Activated CD4-positive, alpha-beta memory T cell treated with anti-CD3 and anti-CD28 coated beads for 36 hours (primary cell): ENCODE measurements at regions not wholly inside any gene's neighbourhood (a gene's known extent, or its start where the extent isn't known, plus 50 kb on each side); places are given as distances from the start of the nearest gene placed in this dataset.

Experiments used
- CTCF ChIA-PET: fragments of 350-600 bp; sonication (Branson Sonifier 250); formaldehyde crosslinking; loops from one replicate; lab custom pipeline; 2021; ENCODE audit warnings: antibody characterized with exemption, inconsistent platforms; lab: Charles Lee
- POLR2A ChIA-PET: fragments of 350-600 bp; sonication (Branson Sonifier 250); formaldehyde crosslinking; loops from one replicate; lab custom pipeline; 2021; ENCODE audit warnings: antibody characterized with exemption; lab: Charles Lee
- DNase-seq: peaks from one replicate; pipeline ENCODE4 v3.0.0-alpha.2; 2020
- H3K27ac Mint-ChIP-seq: one replicate; pipeline ENCODE4 v1.8.0; 2021; ENCODE audit warnings: mixed read lengths
- H3K27me3 Mint-ChIP-seq: one replicate; pipeline ENCODE4 v1.8.0; 2021; ENCODE audit warnings: mixed read lengths
- H3K36me3 Mint-ChIP-seq: one replicate; pipeline ENCODE4 v1.8.0; 2021; ENCODE audit warnings: mixed read lengths
- H3K4me1 Mint-ChIP-seq: one replicate; pipeline ENCODE4 v1.8.0; 2021; ENCODE audit warnings: low read depth, mixed read lengths
- H3K4me3 Mint-ChIP-seq: one replicate; pipeline ENCODE4 v1.8.0; 2021; ENCODE audit warnings: mild to moderate bottlenecking, mixed read lengths
- H3K9me3 Mint-ChIP-seq: one replicate; pipeline ENCODE4 v1.8.0; 2021; ENCODE audit warnings: mixed read lengths
- intact Hi-C: fragments of 100-400 bp; cut with micrococcal nuclease; formaldehyde crosslinking; loops from one replicate; pipeline ENCODE4 v1.15.1; 2023

DNA sequence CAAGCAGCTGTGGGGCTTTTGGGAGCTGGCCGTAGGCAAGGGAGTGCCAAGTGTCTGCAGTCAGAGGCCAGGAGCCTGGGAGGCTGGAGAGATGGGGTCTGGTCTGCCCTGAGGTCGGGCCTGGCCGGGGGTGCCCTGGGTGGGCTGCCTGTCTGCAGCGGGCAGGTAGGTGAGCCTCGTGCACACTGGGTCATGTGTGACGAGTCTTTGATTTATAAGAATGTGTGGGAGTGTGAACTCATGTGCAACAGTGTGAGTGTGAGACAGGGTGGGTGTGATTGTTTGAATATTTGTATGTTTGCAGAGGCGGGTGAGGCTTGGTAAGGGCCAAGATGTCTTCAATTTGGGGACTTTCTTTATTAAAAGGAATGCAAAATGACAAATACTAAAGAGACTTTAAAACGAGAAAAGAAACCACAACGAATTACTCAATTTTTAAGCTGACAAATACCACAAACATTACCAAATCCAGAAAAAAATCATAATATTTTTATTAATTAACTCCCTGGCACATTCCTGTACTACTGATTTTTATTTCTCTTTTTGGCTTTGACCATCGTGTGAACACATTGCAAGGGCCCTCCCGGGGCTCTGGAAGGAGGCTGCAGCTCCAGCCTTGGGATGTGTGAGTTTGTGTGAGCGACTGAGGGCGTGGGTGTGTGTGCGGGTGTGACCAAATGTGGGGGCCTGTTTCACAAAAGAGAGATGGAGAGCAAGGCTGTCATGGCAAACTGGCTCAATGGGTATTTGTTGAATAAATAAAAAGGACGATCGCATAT, 110.3 kb upstream of the WNT4 start:
- no peaks in the 10 kb centered on the region for H3K9me3 Mint-ChIP-seq
- H3K27me3 Mint-ChIP-seq = peaks cover 13% of the 10 kb centered on the region
- DNase-seq = no peak
- no peak overlapping the region for H3K4me3 Mint-ChIP-seq
- no peak overlapping the region for H3K27ac Mint-ChIP-seq
- ChIA-PET CTCF (no interaction called here), POLR2A (no interaction called here)
- no peaks in the 10 kb centered on the region for H3K4me1 Mint-ChIP-seq
- H3K36me3 Mint-ChIP-seq = no peaks in the 10 kb centered on the region
- intact Hi-C loops = no loop called here

DNA sequence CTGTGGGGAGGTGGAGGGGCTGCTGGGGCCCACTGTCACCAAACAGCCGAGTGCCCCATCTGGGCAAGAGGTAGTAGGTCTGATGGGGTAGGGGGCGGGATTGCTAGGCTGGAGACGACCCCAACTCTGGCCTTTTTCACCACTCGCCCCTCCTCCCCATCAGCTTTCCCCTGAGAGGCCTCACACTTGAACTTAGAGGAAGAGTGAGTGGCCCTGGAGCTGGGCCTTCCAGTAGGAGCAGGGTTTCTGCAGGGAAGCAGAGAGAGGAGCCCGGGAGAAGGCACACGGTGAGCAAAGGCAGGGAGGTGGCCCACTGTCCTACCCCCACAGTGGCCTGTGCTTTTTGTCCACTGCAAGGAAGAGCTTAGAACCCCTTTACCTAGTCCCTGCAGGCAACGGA, 111.9 kb upstream of the WNT4 start:
- no peaks in the 10 kb centered on the region for H3K9me3 Mint-ChIP-seq
- intact Hi-C loops = no loop called here
- ChIA-PET CTCF (no interaction called here), POLR2A (no interaction called here)
- H3K4me1 Mint-ChIP-seq = no peaks in the 10 kb centered on the region
- no peak overlapping the region for H3K27ac Mint-ChIP-seq
- peaks cover 11% of the 10 kb centered on the region for H3K27me3 Mint-ChIP-seq
- no peaks in the 10 kb centered on the region for H3K36me3 Mint-ChIP-seq
- H3K4me3 Mint-ChIP-seq = no peak overlapping the region
- no peak for DNase-seq

DNA sequence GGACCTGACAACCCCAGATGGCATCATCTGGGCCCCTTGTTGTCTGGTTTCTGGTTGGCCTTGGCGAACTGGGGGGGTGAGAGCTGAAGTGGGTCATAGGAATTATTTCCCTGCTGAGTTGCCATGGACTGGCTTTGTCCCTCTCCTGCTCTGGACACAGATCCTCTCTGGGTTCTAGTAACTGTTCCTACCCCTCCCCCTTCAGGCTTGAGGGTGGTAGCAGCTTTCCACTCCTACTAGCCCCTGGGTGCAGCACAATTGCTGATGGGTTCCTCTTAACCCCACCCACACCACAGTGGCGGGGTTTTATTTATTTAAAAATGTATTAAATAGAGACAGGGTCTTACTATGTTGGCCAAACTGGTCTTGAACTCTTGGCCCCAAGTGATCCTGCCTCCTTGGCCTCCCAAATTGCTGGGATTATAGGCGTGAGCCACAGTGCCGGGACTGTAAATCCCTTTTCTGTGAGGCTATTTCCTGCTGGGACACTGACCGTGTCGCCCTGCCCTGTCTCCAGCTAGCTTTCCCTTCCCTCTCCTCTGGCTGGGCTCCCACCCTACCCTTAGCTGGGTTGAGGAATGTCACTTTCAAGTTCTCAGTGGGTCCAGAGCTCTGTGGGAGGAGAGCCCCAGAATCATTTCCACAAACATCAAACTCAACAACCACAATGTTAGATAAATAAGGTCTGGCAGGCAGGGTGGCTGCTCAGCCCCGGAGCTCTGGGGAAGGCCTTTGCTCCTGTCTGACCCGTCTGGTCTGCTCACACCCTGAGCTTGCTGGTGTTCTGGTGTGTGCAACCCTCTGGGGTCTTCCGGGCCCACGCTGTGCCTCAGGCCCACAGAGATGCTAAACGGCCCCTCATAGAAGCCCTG, 112.7 kb upstream of the WNT4 start:
- H3K27me3 Mint-ChIP-seq = peaks cover 7% of the 10 kb centered on the region
- H3K27ac Mint-ChIP-seq = no peak overlapping the region
- H3K4me1 Mint-ChIP-seq = no peaks in the 10 kb centered on the region
- no peak for DNase-seq
- no peaks in the 10 kb centered on the region for H3K9me3 Mint-ChIP-seq
- ChIA-PET POLR2A (no interaction called here), CTCF (no interaction called here)
- intact Hi-C loops = no loop called here
- no peaks in the 10 kb centered on the region for H3K36me3 Mint-ChIP-seq
- H3K4me3 Mint-ChIP-seq = no peak overlapping the region

DNA sequence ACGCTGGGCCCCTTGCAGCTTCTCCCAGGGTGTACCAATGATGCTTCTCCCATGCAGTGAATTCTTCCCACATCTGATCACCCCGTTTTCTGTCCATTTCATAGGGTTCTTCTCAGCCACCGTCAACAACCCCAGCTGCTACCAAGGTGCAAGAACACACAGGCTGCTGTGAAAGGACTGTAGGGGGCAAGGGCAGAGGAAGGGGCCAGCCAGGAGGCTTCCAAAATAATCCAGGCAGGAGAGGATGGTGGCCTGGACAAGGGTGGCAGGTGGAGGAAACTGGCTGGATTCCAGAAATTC, 113.3 kb upstream of the WNT4 start:
- Mint-ChIP-seq H3K4me1 (no peaks in the 10 kb centered on the region), H3K27me3 (peaks cover 10% of the 10 kb centered on the region), H3K36me3 (no peaks in the 10 kb centered on the region), H3K9me3 (no peaks in the 10 kb centered on the region), H3K4me3 (no peak overlapping the region), H3K27ac (no peak overlapping the region)
- no peak for DNase-seq
- intact Hi-C loops = no loop called here
- CTCF ChIA-PET = no interaction called here
- POLR2A ChIA-PET = no interaction called here

DNA sequence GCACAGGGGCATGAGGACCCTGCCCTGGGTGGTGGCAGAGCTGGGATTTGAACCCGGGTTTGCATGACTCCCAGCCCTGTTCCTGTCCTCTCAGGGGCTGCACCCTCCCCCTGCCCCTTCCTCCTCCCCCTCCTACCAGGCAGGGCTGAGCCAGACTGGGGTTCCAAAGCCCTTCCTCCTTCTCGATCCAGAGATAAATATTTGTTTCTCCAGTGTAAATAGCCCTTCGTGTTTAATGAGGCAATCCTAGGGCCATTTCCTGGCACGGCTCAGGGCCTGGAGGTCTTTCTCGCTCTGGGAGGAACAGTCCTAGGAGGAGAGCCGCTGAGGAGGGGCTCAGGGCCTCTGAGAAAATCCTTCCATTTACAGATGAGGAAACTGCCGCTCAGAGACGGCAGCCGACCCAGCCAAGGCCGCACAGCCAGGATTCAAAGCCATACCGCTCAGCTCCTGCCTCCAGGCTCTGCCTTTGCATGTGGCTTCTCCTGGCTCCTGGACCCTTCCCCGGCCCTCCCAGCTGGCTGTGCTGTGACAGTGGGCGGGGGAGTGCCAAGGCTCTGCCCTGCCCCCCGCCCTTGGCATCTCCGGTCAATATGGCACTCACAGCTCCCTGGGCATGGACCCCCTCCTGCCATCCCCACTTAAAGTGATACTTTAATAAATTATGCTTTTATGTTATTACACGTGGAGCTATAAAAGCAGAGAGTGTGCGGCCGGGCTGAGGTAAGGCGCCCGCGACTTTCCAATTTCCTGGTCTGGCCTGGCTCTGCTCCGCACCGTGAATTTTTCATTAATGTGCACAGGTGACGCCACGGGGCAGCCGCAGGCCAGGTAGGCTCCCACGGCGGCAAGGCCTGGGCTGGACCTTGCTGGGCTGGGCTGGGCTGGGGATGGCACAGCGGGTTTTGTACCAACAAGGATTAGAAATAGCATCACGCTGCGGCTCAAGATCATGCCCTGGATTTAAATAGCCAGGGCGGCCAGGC, 114.7 kb upstream of the WNT4 start:
- no peak overlapping the region for H3K4me3 Mint-ChIP-seq
- ChIA-PET POLR2A (no interaction called here), CTCF (interaction anchor here (0.9 kb wide), 1 partner anchor 21 kb away, joined by 3 read pairs; no protein-coding TSS in a partner anchor)
- no peaks in the 10 kb centered on the region for H3K9me3 Mint-ChIP-seq
- no peak overlapping the region for H3K27ac Mint-ChIP-seq
- DNase-seq = no peak
- intact Hi-C loops = no loop called here
- H3K36me3 Mint-ChIP-seq = no peaks in the 10 kb centered on the region
- no peaks in the 10 kb centered on the region for H3K4me1 Mint-ChIP-seq
- H3K27me3 Mint-ChIP-seq = peaks cover 6% of the 10 kb centered on the region

DNA sequence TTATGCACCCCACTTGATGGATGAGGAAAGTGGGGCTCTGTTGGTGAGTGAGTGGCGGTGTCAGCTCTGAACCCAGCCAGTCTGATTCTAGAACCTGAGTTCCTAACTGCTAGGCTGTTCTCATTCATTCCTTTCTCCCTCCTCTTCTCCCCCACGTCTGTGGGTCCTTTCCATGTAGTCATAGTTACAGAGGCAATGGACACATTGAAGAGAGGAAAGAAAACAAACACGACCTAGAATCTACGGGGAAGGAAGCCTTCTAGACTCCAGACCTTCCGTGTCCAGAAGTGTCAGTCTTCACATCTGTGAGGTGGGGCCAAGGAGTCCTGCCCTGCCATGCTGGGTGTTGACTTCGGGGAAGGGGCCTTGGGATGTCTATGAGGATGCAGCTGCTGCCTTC, 115.8 kb upstream of the WNT4 start:
- Mint-ChIP-seq H3K36me3 (no peaks in the 10 kb centered on the region), H3K9me3 (no peaks in the 10 kb centered on the region), H3K27ac (no peak overlapping the region), H3K27me3 (peaks cover 6% of the 10 kb centered on the region), H3K4me1 (no peaks in the 10 kb centered on the region), H3K4me3 (no peak overlapping the region)
- no peak for DNase-seq
- POLR2A ChIA-PET = no interaction called here
- intact Hi-C loops = no loop called here
- CTCF ChIA-PET = no interaction called here

DNA sequence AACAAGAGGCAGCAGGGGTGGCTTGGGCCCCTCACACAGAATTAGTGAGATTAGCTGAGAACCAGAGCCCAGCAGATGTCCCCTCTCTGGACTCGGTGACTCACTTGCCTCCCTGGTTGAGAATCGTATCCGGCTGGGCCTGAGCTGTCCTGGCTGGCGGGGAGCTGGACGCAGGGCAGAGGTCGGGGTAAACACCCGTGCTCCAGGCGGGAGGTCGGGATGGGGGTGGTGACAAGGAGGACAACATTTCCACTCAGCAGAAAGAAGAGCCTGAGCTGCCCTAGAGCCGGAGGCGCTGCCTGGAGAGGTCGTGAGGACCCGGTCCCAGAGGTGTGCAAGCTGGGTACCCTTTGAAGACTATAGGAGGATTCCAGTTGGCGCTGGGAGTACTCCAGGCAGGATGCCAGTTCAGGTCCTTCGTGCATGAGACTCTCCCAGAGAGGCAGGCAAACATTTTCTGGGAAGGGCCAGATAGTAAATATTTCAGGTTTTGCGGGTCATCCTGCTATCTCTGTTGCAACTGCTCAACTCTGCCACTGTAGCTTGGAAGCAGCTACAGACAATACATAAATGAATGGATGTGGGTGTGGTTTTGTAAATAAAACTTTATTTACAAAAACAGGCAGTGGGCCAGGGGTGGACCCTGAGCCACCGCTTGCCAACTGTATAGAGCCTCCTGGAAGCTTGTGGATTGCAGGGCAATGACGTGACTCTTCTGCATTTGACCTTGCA, 116.8 kb upstream of the WNT4 start:
- no peak overlapping the region for H3K4me3 Mint-ChIP-seq
- H3K36me3 Mint-ChIP-seq = no peaks in the 10 kb centered on the region
- no peak overlapping the region for H3K27ac Mint-ChIP-seq
- no peaks in the 10 kb centered on the region for H3K4me1 Mint-ChIP-seq
- intact Hi-C loops = no loop called here
- no peaks in the 10 kb centered on the region for H3K9me3 Mint-ChIP-seq
- POLR2A ChIA-PET = no interaction called here
- DNase-seq = no peak
- CTCF ChIA-PET = no interaction called here
- peaks cover 6% of the 10 kb centered on the region for H3K27me3 Mint-ChIP-seq

DNA sequence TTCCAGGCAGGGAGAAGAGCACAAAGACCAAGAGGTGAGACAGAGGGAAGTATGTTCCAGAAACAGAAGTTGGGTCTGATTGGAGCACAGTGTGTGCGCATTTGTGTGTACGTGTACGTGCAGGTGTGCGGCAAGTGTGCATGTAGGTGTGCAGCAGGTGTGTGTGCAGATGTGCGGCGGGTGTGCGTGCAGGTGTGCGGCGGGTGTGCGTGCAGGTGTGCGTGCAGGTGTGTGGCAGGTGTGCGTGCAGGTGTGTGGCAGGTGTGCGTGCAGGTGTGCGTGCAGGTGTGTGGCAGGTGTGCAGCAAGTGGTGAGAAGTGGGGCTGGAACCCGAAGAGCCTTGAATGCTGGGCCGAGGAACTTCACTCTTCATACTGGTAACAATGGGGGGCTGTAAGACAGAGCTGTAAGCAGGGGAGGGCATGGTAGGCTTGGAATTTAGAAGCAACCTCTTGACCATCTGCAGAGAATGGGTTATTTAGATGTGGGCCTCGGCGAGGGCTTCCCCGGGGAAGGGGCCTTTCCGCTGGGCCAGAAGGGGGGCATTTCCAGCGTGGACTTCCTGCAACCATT, 118.0 kb upstream of the WNT4 start:
- H3K9me3 Mint-ChIP-seq = no peaks in the 10 kb centered on the region
- H3K27ac Mint-ChIP-seq = no peak overlapping the region
- DNase-seq = no peak
- intact Hi-C loops = no loop called here
- no peaks in the 10 kb centered on the region for H3K4me1 Mint-ChIP-seq
- CTCF ChIA-PET = no interaction called here
- H3K4me3 Mint-ChIP-seq = no peak overlapping the region
- no peaks in the 10 kb centered on the region for H3K36me3 Mint-ChIP-seq
- peaks cover 4% of the 10 kb centered on the region for H3K27me3 Mint-ChIP-seq
- POLR2A ChIA-PET = no interaction called here

DNA sequence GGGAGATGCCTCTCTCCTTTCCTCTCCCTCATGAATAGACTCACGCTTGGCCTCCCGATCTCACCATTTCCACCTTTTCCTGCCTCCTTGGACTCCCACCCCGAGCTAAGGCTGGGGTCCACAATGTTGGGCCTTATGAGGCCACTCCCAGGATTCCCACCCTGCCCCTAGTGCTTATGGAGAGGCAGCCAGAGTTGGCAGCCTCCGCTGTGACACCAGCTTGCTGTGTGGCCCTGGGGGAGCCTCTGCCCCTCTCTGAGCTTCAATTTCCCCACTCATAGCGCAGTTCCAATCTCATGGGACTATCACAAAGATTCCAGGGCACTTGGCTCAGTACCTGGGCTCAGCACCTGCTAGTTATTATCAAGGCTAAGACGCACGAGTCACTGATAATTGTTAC, 118.7 kb upstream of the WNT4 start:
- intact Hi-C loops = no loop called here

DNA sequence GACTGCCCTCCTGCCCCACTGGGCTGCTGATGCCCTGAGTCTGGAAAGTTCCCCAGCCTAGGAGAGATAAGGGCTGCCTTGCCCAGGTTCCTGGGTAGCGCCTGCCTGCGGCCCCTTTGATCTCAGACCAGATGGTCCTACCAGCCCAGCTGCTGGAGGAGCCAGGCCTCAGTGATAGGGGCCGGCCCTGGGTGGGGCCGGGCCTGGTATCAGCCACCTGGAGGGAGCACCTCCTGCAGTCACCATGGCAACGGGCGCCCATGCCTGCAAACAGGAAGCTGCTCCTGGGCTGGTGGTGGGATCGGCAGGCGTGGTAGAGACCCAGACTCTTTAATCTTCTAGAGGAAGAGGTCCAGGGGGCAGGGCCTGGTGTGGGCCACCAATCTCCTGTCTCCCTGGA, 119.7 kb upstream of the WNT4 start:
- H3K9me3 Mint-ChIP-seq = no peaks in the 10 kb centered on the region
- intact Hi-C loops = no loop called here
- ChIA-PET CTCF (interaction anchor here (1.2 kb wide), 1 partner anchor 12 kb away, joined by 3 read pairs; no protein-coding TSS in a partner anchor), POLR2A (no interaction called here)
- no peak for DNase-seq
- no peak overlapping the region for H3K27ac Mint-ChIP-seq
- no peaks in the 10 kb centered on the region for H3K4me1 Mint-ChIP-seq
- no peak overlapping the region for H3K4me3 Mint-ChIP-seq
- peaks cover 4% of the 10 kb centered on the region for H3K27me3 Mint-ChIP-seq
- H3K36me3 Mint-ChIP-seq = no peaks in the 10 kb centered on the region

More for the DNA sequence above, 118.7 kb upstream of the WNT4 start:
- Mint-ChIP-seq H3K27ac (no peak overlapping the region), H3K4me3 (no peak overlapping the region), H3K4me1 (no peaks in the 10 kb centered on the region), H3K36me3 (no peaks in the 10 kb centered on the region), H3K27me3 (peaks cover 4% of the 10 kb centered on the region), H3K9me3 (no peaks in the 10 kb centered on the region)
- POLR2A ChIA-PET = no interaction called here
- no peak for DNase-seq
- CTCF ChIA-PET = interaction anchor here (1.2 kb wide), 1 partner anchor 13 kb away, joined by 3 read pairs; no protein-coding TSS in a partner anchor

DNA sequence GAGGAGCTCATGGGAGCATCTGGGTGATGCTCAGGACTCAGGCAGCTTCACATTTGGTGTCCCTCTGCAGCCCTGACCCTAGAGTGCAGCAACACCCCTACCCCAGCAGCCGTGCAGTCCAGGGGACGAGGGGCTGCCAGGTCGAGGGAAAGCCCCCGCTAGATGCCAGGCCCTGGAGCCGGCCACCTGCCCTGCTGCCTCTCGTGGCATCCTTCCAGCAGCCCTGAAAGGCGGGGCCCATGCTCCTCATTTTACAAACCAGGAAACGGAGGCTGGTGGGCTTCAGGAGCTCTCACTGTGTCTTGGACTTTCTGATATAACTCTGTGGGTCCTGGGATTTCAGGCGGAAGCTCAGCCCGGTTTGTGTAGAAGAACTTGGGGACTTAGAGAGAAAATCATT, 120.5 kb upstream of the WNT4 start:
- Mint-ChIP-seq H3K9me3 (no peaks in the 10 kb centered on the region), H3K36me3 (no peaks in the 10 kb centered on the region), H3K27ac (no peak overlapping the region), H3K27me3 (peaks cover 8% of the 10 kb centered on the region), H3K4me3 (no peak overlapping the region), H3K4me1 (no peaks in the 10 kb centered on the region)
- intact Hi-C loops = no loop called here
- DNase-seq = no peak
- CTCF ChIA-PET = no interaction called here
- POLR2A ChIA-PET = no interaction called here
